GM12891 (cell line): ENCODE measurements at regions not wholly inside any gene's neighbourhood (a gene's known extent, or its start where the extent isn't known, plus 50 kb on each side); places are given as distances from the start of the nearest gene placed in this dataset.

ENCODE experiments used
- POLR2A ChIP-seq: IDR thresholded peaks from 2 replicates; pipeline ENCODE4 v1.6.1; 2011; ENCODE audit warnings: low read depth, low read length, control low read depth
- POLR2AphosphoS5 ChIP-seq: IDR thresholded peaks from 2 replicates; pipeline ENCODE4 v1.6.1; 2011; ENCODE audit warnings: low read depth, low read length, control low read depth
- TAF1 ChIP-seq: IDR thresholded peaks from 2 replicates; pipeline ENCODE4 v1.6.1; 2011; ENCODE audit warnings: low read depth, low read length, control low read depth

DNA sequence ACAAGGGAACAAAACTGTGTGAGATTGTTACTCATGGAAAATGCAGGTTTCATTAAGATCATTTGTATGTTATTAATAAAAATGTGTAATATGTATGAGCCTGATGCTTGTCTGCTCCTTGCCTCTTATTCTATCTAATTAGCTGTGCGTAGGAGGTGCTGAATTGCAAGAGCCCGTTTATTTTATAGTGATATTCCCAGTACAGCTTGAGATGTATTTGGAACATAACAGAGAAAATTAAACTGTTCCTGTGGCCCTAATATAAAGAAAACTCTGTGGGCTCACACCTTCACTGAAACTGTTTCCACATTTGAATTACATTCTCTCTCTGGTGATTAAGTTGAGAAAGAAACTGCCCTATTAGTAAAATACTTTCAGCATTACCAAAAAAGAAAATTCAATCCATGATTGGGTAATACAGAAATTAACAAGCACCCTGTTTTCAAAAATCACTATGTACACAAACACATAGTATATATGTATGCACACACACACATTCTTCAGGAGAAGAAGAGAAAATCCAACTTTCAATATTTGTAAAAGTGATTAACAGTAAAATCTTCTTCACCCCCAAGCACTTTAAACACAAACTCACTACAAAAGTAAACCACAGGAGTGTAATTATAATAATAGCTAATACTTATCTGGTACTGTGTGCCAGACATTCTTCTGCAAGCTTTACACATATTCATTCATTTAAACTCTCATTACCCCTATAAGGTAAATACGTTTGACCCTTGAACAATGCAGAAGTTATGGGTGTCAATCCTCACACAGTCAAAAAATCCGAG, 233.2 kb downstream of the PHLDA1 start:
- TF ChIP-seq TAF1 (no peak), POLR2AphosphoS5 (no peak), POLR2A (no peak)
